ENCODE measurements at regions not wholly inside any gene's neighbourhood (a gene's known extent, or its start where the extent isn't known, plus 50 kb on each side); places are given as distances from the start of the nearest gene placed in this dataset.

DNA sequence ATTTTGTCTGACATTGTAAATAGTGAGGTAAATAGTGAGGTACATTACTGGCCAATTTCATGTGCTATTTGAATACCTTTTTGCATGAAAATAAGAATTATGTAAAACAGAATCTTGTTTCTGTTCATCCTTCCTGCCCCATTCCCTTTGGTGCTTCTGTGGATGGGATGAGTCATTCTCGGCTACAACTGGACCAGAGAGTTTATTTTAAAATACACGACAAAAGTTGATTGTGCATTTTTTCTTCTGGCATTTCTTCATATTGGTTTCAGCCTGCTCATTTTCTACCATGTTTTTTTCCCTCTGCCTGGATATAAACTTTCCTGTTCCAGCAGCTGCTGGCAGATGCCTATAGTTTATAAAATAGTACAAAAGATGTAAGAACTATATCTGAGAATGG lies 107.5 kb downstream of the CYSLTR2 start:
- Histone ChIP-seq H3K9ac (ENCODE audit: low read length) (no peak overlapping the region), H3K4me1 (ENCODE audit: control insufficient read depth, low read depth, low read length) (peaks cover 4% of the 10 kb centered on the region), H3K36me3 (ENCODE audit: control insufficient read depth, low read depth, low read length) (no peaks in the 10 kb centered on the region), H3K27me3 (ENCODE audit: control insufficient read depth, insufficient read depth, low read length) (no peaks in the 10 kb centered on the region), H3K27ac (ENCODE audit: low read length) (no peak overlapping the region), H3K4me3 (ENCODE audit: low read length) (no peak overlapping the region), H3K9me3 (ENCODE audit: control insufficient read depth, low read depth, low read length) (no peaks in the 10 kb centered on the region)

DNA sequence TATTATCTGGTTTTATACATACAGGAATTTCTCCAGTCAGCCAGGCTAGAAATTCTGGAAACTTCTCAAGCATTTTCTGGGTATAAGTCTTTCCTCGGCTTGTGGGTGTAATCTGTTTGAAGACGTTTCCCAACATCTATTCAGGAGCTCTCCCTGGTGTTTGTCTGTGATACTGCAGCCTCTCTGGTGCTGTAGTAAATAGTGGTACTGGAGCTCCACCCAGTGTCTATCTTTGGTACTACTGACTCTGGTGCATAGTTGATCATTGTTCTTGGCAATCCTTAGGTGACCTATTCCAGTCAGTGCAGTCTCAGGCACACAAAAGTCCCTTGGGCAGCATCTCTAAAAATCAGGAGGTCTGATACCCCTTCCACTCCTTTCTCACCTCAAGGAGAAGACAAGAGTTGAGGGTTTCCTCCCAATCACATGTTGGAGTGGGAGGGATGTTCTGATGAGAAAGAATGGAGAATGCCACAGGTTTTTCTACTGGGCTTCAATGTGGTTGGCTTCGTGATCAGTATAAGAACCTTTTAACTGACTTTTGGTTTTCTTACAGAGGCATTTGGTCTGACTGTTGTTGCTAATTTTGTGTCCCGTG lies 115.5 kb downstream of the CYSLTR2 start:
- Histone ChIP-seq H3K4me3 (ENCODE audit: low read length) (no peak overlapping the region), H3K27me3 (ENCODE audit: control insufficient read depth, insufficient read depth, low read length) (no peaks in the 10 kb centered on the region), H3K9me3 (ENCODE audit: control insufficient read depth, low read depth, low read length) (no peaks in the 10 kb centered on the region), H3K27ac (ENCODE audit: low read length) (no peak overlapping the region), H3K4me1 (ENCODE audit: control insufficient read depth, low read depth, low read length) (no peaks in the 10 kb centered on the region), H3K36me3 (ENCODE audit: control insufficient read depth, low read depth, low read length) (no peaks in the 10 kb centered on the region), H3K9ac (ENCODE audit: low read length) (no peak overlapping the region)

DNA sequence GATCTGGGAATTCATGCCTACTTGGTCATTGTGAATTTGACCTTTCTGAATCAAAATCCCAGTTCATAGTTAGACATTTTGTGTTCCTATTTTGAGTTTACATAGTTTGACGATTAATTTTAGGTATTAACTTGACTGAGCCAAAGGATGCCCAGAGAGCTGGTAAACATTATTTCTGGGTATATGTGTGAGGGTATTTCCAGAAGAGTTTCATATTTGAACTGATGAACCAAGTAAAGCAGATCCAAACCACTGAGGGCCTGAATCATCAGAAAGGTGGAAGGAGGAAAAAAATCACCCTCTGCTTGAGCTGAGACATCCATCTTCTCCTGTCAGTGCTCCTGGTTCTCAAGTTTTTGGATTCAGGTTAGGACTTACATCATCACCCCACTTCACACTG lies 116.6 kb downstream of the CYSLTR2 start:
- H3K27ac ChIP-seq (ENCODE audit: low read length), result no peak overlapping the region
- no peak overlapping the region for H3K9ac ChIP-seq (ENCODE audit: low read length)
- no peaks in the 10 kb centered on the region for H3K27me3 ChIP-seq (ENCODE audit: control insufficient read depth, insufficient read depth, low read length)
- H3K4me1 ChIP-seq (ENCODE audit: control insufficient read depth, low read depth, low read length), result no peaks in the 10 kb centered on the region
- no peaks in the 10 kb centered on the region for H3K9me3 ChIP-seq (ENCODE audit: control insufficient read depth, low read depth, low read length)
- no peaks in the 10 kb centered on the region for H3K36me3 ChIP-seq (ENCODE audit: control insufficient read depth, low read depth, low read length)
- no peak overlapping the region for H3K4me3 ChIP-seq (ENCODE audit: low read length)

DNA sequence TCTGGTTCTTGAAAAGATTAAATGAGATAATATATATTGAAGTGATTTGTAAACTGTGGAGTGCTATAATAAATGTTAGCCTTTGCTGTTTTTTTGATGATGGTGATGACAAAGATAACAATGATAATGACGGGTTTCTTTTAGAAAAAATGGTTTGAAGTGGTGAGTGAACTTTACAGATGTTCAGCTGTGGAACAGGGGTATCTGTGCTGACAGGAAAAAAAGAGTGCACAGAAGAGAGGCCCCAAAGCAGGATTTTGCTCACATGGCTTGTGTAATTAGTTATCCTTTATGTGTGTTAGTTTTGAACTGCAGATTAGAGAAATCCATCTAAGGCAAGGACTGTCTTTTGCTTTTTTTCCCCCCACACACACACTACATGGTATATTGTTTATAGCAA lies 119.2 kb downstream of the CYSLTR2 start:
- no peaks in the 10 kb centered on the region for H3K9me3 ChIP-seq (ENCODE audit: control insufficient read depth, low read depth, low read length)
- no peak overlapping the region for H3K4me3 ChIP-seq (ENCODE audit: low read length)
- no peaks in the 10 kb centered on the region for H3K27me3 ChIP-seq (ENCODE audit: control insufficient read depth, insufficient read depth, low read length)

DNA sequence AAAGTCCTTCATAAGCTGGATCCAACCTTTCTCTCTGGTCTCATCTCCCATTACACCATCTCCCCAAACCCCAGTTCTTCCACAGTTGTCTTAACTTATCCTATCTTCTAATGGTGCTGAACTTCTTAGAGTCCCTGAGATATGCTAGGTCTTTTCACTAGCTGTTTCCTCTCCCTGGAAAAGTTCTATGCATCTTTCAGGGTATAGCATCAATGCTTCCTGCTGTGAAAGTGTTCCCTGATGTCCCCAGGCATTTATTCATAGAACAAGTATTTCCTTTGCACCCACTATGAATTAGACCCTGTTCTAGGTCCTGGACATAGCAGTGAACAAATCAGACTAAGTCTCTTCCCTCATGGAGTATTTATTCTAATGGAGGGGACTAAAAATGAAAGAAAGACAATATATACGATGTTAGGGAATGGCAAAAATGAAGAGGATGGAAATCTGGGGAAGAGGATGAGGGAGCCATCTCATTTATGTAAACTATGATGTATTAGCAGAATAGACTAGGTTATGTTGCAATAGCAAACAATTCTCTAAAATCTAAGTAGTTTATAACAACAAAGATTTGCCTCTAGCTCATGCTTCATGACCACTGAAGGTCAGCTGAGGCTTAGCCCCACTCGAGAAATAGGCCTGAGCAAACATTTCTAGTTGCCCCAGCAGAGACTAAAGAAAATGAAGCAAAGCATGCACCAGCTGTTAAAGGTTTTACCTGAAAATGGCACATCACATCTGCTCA lies 120.0 kb downstream of the CYSLTR2 start:
- H3K9ac ChIP-seq (ENCODE audit: low read length), result no peak overlapping the region
- no peaks in the 10 kb centered on the region for H3K4me1 ChIP-seq (ENCODE audit: control insufficient read depth, low read depth, low read length)
- no peaks in the 10 kb centered on the region for H3K9me3 ChIP-seq (ENCODE audit: control insufficient read depth, low read depth, low read length)
- no peaks in the 10 kb centered on the region for H3K27me3 ChIP-seq (ENCODE audit: control insufficient read depth, insufficient read depth, low read length)
- no peak overlapping the region for H3K4me3 ChIP-seq (ENCODE audit: low read length)
- no peaks in the 10 kb centered on the region for H3K36me3 ChIP-seq (ENCODE audit: control insufficient read depth, low read depth, low read length)
- H3K27ac ChIP-seq (ENCODE audit: low read length), result no peak overlapping the region

More for the DNA sequence above, 119.2 kb downstream of the CYSLTR2 start:
- Histone ChIP-seq H3K9ac (ENCODE audit: low read length) (no peak overlapping the region), H3K27ac (ENCODE audit: low read length) (no peak overlapping the region), H3K4me1 (ENCODE audit: control insufficient read depth, low read depth, low read length) (no peaks in the 10 kb centered on the region), H3K36me3 (ENCODE audit: control insufficient read depth, low read depth, low read length) (no peaks in the 10 kb centered on the region)

DNA sequence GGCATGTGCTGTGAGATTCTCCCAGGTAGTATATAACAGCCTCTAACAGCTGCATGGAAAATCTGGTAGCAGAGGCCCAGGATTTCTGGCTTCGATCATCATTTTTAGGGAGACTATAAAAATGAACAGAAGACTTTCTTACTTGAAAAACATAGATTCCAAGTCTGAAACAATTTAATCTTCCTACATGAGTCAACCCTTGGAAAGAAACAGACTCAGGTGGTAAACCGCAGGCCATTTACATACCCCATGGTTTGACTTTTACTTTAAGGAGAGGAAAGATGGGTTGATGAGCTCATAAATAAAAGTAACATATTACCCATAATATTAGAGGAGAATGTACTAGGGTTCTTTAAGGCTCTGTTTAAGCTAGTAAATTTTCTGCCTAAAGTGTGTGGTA lies 121.6 kb downstream of the CYSLTR2 start:
- Histone ChIP-seq H3K27me3 (ENCODE audit: control insufficient read depth, insufficient read depth, low read length) (no peaks in the 10 kb centered on the region), H3K9ac (ENCODE audit: low read length) (no peak overlapping the region), H3K9me3 (ENCODE audit: control insufficient read depth, low read depth, low read length) (no peaks in the 10 kb centered on the region), H3K27ac (ENCODE audit: low read length) (no peak overlapping the region), H3K4me3 (ENCODE audit: low read length) (no peak overlapping the region), H3K36me3 (ENCODE audit: control insufficient read depth, low read depth, low read length) (no peaks in the 10 kb centered on the region), H3K4me1 (ENCODE audit: control insufficient read depth, low read depth, low read length) (no peaks in the 10 kb centered on the region)

DNA sequence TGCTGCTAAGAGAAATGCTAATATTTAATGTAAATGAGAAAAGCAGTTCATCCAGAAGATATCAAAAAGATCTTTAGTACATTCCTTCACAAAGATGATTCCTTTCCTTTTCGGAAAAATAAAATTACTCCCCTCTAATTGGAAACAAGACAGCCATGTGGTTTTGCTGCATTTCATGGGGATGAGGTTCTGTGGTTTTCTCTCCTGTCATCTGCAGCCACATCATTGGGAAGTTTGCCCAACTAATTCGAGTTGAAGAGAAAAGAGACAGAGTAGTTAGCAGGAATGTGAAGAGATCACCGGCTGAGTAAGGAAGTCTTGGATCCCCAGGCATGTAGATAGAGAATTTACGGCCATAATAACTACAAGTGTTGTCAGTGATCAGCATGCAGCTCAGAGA lies 122.1 kb downstream of the CYSLTR2 start:
- Histone ChIP-seq H3K9ac (ENCODE audit: low read length) (no peak overlapping the region), H3K9me3 (ENCODE audit: control insufficient read depth, low read depth, low read length) (no peaks in the 10 kb centered on the region), H3K27me3 (ENCODE audit: control insufficient read depth, insufficient read depth, low read length) (no peaks in the 10 kb centered on the region), H3K27ac (ENCODE audit: low read length) (no peak overlapping the region), H3K4me1 (ENCODE audit: control insufficient read depth, low read depth, low read length) (no peaks in the 10 kb centered on the region), H3K4me3 (ENCODE audit: low read length) (no peak overlapping the region), H3K36me3 (ENCODE audit: control insufficient read depth, low read depth, low read length) (no peaks in the 10 kb centered on the region)

DNA sequence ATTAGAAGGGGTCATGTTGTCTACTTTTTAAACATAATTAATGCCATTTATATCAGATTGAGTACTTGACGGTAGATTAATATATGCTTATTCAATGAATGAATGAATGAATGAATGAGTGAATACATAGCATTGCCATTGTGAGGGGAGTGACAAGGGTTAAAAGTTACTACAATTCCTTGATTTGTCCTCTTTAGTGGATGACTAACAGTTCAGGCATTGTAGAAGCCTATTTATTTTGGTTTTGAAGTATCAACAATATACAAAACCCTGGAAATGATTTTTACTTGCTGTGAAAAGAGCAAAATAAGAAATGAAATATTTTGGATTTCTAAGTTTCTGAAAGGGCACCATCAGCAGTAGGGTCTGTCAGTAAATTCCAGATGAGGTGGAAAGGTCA lies 122.7 kb downstream of the CYSLTR2 start:
- Histone ChIP-seq H3K4me1 (ENCODE audit: control insufficient read depth, low read depth, low read length) (no peaks in the 10 kb centered on the region), H3K9me3 (ENCODE audit: control insufficient read depth, low read depth, low read length) (no peaks in the 10 kb centered on the region), H3K9ac (ENCODE audit: low read length) (no peak overlapping the region), H3K27me3 (ENCODE audit: control insufficient read depth, insufficient read depth, low read length) (no peaks in the 10 kb centered on the region), H3K4me3 (ENCODE audit: low read length) (no peak overlapping the region), H3K36me3 (ENCODE audit: control insufficient read depth, low read depth, low read length) (no peaks in the 10 kb centered on the region), H3K27ac (ENCODE audit: low read length) (no peak overlapping the region)

DNA sequence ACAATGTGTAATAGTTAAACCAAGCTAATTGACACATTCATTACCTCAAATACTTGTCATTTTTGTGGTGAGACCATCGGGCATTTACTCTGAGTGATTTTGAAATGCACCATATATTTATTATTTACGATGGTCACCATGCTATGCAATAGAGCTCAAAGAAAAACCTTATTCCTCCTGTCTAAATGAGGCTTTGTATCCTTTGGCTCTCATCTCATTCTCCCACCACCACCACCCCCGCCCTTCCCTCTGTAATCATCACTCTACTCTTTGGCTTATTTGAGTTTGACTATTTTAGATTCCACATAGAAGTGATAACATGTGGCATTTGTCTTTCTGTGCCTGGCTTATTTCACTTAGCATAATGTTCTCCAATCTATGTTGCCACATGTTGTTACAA lies 124.9 kb downstream of the CYSLTR2 start:
- no peak overlapping the region for H3K9ac ChIP-seq (ENCODE audit: low read length)
- no peaks in the 10 kb centered on the region for H3K9me3 ChIP-seq (ENCODE audit: control insufficient read depth, low read depth, low read length)
- no peaks in the 10 kb centered on the region for H3K36me3 ChIP-seq (ENCODE audit: control insufficient read depth, low read depth, low read length)
- no peak overlapping the region for H3K4me3 ChIP-seq (ENCODE audit: low read length)
- H3K4me1 ChIP-seq (ENCODE audit: control insufficient read depth, low read depth, low read length), result no peaks in the 10 kb centered on the region
- H3K27ac ChIP-seq (ENCODE audit: low read length), result no peak overlapping the region
- H3K27me3 ChIP-seq (ENCODE audit: control insufficient read depth, insufficient read depth, low read length), result no peaks in the 10 kb centered on the region

DNA sequence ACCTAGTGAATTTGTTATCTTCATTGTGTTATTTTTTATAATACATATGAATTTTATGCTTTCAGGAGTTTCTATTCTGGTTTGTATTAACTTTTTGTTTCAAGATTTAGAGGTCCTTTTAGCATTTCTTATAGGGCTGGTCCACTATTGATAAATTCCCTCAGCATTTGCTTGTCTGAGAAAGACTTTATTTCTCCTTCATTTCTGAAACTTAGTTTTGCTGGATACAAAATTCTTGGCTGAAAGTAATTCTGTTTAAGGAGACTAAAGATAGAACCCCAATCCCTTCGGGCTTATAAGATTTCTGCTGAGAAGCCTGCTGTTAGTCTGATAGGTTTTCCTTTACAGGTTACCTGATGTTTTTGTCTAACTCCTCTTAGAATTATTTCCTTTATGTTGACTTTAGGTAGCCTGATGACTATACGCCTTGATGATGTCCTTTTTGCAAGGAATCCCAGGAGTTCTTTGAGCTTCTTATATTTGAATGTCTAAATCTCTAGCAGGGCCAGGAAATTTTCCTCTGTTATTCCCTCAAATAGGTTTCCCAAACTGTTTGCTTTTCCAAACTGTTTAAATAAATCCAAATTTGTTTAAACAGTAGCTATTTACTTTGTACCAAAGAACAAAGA lies 127.1 kb downstream of the CYSLTR2 start:
- Histone ChIP-seq H3K27me3 (ENCODE audit: control insufficient read depth, insufficient read depth, low read length) (no peaks in the 10 kb centered on the region), H3K4me3 (ENCODE audit: low read length) (no peak overlapping the region), H3K27ac (ENCODE audit: low read length) (no peak overlapping the region), H3K9ac (ENCODE audit: low read length) (no peak overlapping the region), H3K9me3 (ENCODE audit: control insufficient read depth, low read depth, low read length) (no peaks in the 10 kb centered on the region), H3K4me1 (ENCODE audit: control insufficient read depth, low read depth, low read length) (no peaks in the 10 kb centered on the region), H3K36me3 (ENCODE audit: control insufficient read depth, low read depth, low read length) (no peaks in the 10 kb centered on the region)

DNA sequence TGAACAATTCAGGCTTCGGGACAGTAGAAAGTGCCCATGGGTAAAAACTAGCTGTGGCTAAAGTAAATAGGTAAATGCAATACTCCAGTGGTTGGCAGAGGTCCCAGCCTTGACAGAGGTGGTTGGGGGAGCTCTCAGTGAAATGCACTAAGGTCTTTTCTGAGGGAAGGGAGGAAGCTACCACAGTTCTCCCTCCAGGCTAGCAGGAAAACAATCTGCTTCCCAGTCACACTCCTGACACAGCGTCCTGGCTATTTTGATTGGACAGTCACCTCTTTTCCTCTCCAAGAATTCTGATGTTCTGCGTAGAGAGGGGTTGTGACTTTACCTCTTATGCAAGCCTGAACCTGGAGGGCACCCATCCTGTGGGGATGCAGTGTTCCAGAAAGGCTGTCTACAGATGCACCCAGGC lies 128.7 kb downstream of the CYSLTR2 start:
- no peaks in the 10 kb centered on the region for H3K4me1 ChIP-seq (ENCODE audit: control insufficient read depth, low read depth, low read length)
- H3K9me3 ChIP-seq (ENCODE audit: control insufficient read depth, low read depth, low read length), result no peaks in the 10 kb centered on the region
- H3K36me3 ChIP-seq (ENCODE audit: control insufficient read depth, low read depth, low read length), result no peaks in the 10 kb centered on the region
- H3K27me3 ChIP-seq (ENCODE audit: control insufficient read depth, insufficient read depth, low read length), result no peaks in the 10 kb centered on the region
- H3K4me3 ChIP-seq (ENCODE audit: low read length), result no peak overlapping the region
- no peak overlapping the region for H3K27ac ChIP-seq (ENCODE audit: low read length)
- no peak overlapping the region for H3K9ac ChIP-seq (ENCODE audit: low read length)

DNA sequence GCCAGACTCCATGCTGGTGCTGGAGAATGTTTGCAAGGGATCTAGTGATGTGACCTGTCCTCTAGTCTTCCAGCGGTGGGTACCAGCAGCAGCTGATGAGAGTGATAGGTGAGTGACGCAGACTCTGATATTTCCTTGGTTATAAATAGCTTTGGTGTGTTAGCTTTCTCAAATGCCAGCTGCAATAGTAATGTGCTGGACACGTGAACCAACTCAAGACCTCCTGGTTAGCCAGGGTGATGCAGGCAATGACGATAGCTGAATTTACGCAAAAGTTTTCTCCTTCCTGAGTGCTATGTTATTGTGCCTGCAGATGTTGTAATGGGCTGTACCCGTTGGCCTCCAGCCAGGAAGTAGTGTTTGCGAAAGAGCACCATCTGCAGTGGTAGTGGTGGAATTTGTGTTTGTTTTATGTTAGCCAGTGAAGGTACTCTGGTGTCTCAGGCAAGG lies 129.5 kb downstream of the CYSLTR2 start:
- no peak overlapping the region for H3K4me3 ChIP-seq (ENCODE audit: low read length)
- H3K36me3 ChIP-seq (ENCODE audit: control insufficient read depth, low read depth, low read length), result no peaks in the 10 kb centered on the region
- no peaks in the 10 kb centered on the region for H3K9me3 ChIP-seq (ENCODE audit: control insufficient read depth, low read depth, low read length)
- H3K27ac ChIP-seq (ENCODE audit: low read length), result no peak overlapping the region
- H3K27me3 ChIP-seq (ENCODE audit: control insufficient read depth, insufficient read depth, low read length), result no peaks in the 10 kb centered on the region
- H3K4me1 ChIP-seq (ENCODE audit: control insufficient read depth, low read depth, low read length), result no peaks in the 10 kb centered on the region
- H3K9ac ChIP-seq (ENCODE audit: low read length), result no peak overlapping the region

All from iPS-18a (cell line).